Ishikawa (cell line): ENCODE measurements at regions not wholly inside any gene's neighbourhood (a gene's known extent, or its start where the extent isn't known, plus 50 kb on each side); places are given as distances from the start of the nearest gene placed in this dataset.

Experiments used
- CEBPB ChIP-seq: IDR thresholded peaks from 2 replicates; pipeline ENCODE4 v1.6.1; 2012
- CREB1 ChIP-seq: IDR thresholded peaks from 2 replicates; pipeline ENCODE4 v1.6.1; 2012; ENCODE audit warnings: low read depth
- EGR1 ChIP-seq: IDR thresholded peaks from 2 replicates; pipeline ENCODE4 v1.6.1; 2012
- EP300 ChIP-seq: IDR thresholded peaks from 2 replicates; pipeline ENCODE4 v1.6.1; 2012; ENCODE audit warnings: borderline replicate concordance
- FOXM1 ChIP-seq: IDR thresholded peaks from 2 replicates; pipeline ENCODE4 v1.6.1; 2012; ENCODE audit warnings: low read depth, borderline replicate concordance
- NFIC ChIP-seq: IDR thresholded peaks from 2 replicates; pipeline ENCODE4 v1.6.1; 2012
- RAD21 ChIP-seq: IDR thresholded peaks from 2 replicates; pipeline ENCODE4 v1.6.1; 2012; ENCODE audit warnings: low read depth
- REST ChIP-seq: IDR thresholded peaks from 2 replicates; pipeline ENCODE4 v1.6.1; 2012; ENCODE audit warnings: low read depth, mild to moderate bottlenecking
- TAF1 ChIP-seq: IDR thresholded peaks from 2 replicates; pipeline ENCODE4 v1.6.1; 2012; ENCODE audit warnings: low read depth, mild to moderate bottlenecking
- TCF12 ChIP-seq: IDR thresholded peaks from 2 replicates; pipeline ENCODE4 v1.6.1; 2012; ENCODE audit warnings: low read depth
- TEAD4 ChIP-seq: IDR thresholded peaks from 2 replicates; pipeline ENCODE4 v1.6.1; 2012
- USF1 ChIP-seq: IDR thresholded peaks from 2 replicates; pipeline ENCODE4 v1.6.1; 2012
- YY1 ChIP-seq: IDR thresholded peaks from 2 replicates; pipeline ENCODE4 v1.6.1; 2012; ENCODE audit warnings: low read depth
- ZBTB7A ChIP-seq: IDR thresholded peaks from 2 replicates; pipeline ENCODE4 v1.6.1; 2012; ENCODE audit warnings: low read depth
- TF ChIP-seq, protein P1 (sequence below): IDR thresholded peaks from 2 replicates; pipeline ENCODE4 v1.6.1; 2012

DNA sequence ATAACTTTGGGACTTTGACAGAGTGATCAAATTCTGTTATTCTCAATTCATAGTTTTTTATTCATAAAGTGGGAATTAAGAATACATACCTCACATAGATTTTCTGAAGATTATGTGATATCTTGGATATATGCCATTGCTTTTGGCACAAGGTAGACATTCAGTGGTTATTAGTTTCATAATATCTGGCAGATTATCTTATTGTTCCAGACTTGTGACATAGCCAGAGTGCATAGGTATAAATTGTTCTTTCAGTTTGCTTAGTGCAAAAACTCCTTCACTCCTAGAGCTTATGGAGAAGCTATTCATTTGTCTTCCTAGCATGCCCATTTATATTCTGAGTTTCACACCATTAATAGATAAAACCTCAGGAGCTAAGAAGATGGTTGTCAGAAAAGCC is 222.0 kb downstream of the KCNE4 start:
- TF ChIP-seq NFIC, result no peak
- TF ChIP-seq REST, result no peak
- no peak for TF ChIP-seq YY1
- TF ChIP-seq EGR1, result no peak
- no peak for TF ChIP-seq TEAD4
- no peak for TF ChIP-seq CREB1
- TF ChIP-seq USF1, result no peak
- TF ChIP-seq TCF12, result no peak
- TF ChIP-seq, protein P1, sequence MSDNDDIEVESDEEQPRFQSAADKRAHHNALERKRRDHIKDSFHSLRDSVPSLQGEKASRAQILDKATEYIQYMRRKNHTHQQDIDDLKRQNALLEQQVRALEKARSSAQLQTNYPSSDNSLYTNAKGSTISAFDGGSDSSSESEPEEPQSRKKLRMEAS, result no peak
- no peak for TF ChIP-seq TAF1
- no peak for TF ChIP-seq FOXM1
- no peak for TF ChIP-seq RAD21

DNA sequence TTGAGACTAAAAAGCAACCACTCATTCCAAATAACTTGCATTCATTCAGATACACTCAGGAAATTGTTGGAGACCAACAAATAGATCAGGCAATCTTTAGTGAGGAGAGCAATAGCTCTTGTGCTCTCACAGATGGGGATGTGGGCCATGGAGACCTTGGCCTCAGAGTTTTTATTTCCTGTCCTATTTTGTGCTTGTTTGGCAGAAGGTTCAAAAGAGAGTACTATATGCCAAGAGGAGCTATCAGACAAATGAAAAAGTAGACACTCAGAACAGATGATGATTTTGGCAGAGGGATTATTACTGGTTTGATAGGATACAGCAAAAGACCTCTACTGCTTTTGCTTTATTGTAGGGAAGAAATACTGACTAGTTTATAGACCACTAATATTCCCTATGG is 230.2 kb downstream of the KCNE4 start:
- TF ChIP-seq FOXM1 (no peak), YY1 (no peak), TCF12 (no peak), NFIC (no peak), ZBTB7A (no peak), RAD21 (no peak), USF1 (no peak), CREB1 (no peak), CEBPB (no peak), TEAD4 (no peak), REST (no peak), EP300 (no peak), EGR1 (no peak), TAF1 (no peak)
- TF ChIP-seq, protein P1, result no peak

GRCh38 chr2:223283329-223283728 is 231.3 kb downstream of the KCNE4 start:
- TF ChIP-seq FOXM1 (no peak), YY1 (no peak), CEBPB (no peak), TEAD4 (no peak), EGR1 (no peak)

DNA sequence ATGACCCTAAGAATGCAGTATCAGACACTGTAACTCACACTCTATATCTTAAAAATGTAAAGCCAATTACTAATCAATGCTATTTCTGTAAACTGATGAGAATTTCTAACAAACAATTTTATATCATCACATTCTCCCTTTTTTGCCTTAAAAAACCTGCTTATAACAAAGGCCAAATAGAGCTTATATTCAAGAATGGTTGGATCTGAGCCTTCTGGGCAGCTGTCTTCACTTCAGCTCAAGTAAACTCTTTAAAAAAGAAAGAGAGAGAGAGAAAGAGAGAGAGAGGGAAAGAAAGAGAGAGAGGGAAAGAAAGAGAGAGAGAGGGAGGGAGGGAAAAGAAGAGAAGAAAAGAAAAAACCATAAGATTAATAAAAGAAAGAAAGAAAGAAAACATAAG is 231.8 kb downstream of the KCNE4 start:
- TF ChIP-seq YY1, result no peak
- TF ChIP-seq USF1, result no peak
- TF ChIP-seq EP300, result no peak
- TF ChIP-seq CEBPB, result no peak
- TF ChIP-seq FOXM1, result no peak
- no peak for TF ChIP-seq CREB1
- TF ChIP-seq NFIC, result no peak
- TF ChIP-seq ZBTB7A, result no peak
- no peak for TF ChIP-seq EGR1
- no peak for TF ChIP-seq RAD21
- no peak for TF ChIP-seq REST
- TF ChIP-seq TEAD4, result no peak
- no peak for TF ChIP-seq TAF1
